H1 (cell line): ENCODE measurements at regions not wholly inside any gene's neighbourhood (a gene's known extent, or its start where the extent isn't known, plus 50 kb on each side); places are given as distances from the start of the nearest gene placed in this dataset.

Experiments
- CTCF ChIA-PET: fragments of 300-600 bp; sonication (Branson Sonifier 250); formaldehyde crosslinking; loops from one replicate; lab custom pipeline; 2021; ENCODE audit not compliant: partially characterized antibody; lab: Charles Lee
- POLR2A ChIA-PET: fragments of 300-600 bp; sonication (Branson Sonifier 250); formaldehyde crosslinking; loops from one replicate; lab custom pipeline; 2021; ENCODE audit warnings: inconsistent platforms; ENCODE audit not compliant: partially characterized antibody; lab: Charles Lee
- DNase-seq, 2 experiments: peaks; one replicate each; pipeline versions ENCODE4 v3.0.0 to v3.0.0-alpha.2; 2010 to 2022; ENCODE audit warnings: low spot score in 2 of 2, low read depth in 1 of 2, mixed read lengths in 1 of 2
- FAIRE-seq: peaks from 2 replicates; lab custom pipeline; 2011; peaks lifted over from hg19 to GRCh38; lab: Jason Lieb, UNC
- H2AFZ ChIP-seq: 2 replicates; pipeline ENCODE4 v1.8.1; 2012; ENCODE audit warnings: low read length, inconsistent platforms
- H2AK5ac ChIP-seq: 2 replicates; pipeline ENCODE4 v1.6.1; 2013; ENCODE audit warnings: low read depth, low read length
- H2BK120ac ChIP-seq: replicated peaks from 2 replicates; pipeline ENCODE3; 2013; ENCODE audit warnings: low read depth, low read length, inconsistent platforms
- H2BK12ac ChIP-seq: 2 replicates; pipeline ENCODE4 v1.6.1; 2013; ENCODE audit warnings: low read depth, low read length
- H2BK15ac ChIP-seq: 2 replicates; pipeline ENCODE4 v1.6.1; 2013; ENCODE audit warnings: low read length
- H2BK20ac ChIP-seq: 2 replicates; pipeline ENCODE4 v1.6.1; 2013; ENCODE audit warnings: low read length
- H2BK5ac ChIP-seq: 2 replicates; pipeline ENCODE4 v1.6.1; 2013; ENCODE audit warnings: low read depth, low read length
- H3K14ac ChIP-seq: 2 replicates; pipeline ENCODE4 v1.6.1; 2013; ENCODE audit warnings: inconsistent platforms; ENCODE audit not compliant: insufficient read length
- H3K18ac ChIP-seq: 2 replicates; pipeline ENCODE4 v1.6.1; 2013; ENCODE audit warnings: low read length; ENCODE audit errors: extremely low read depth
- H3K23ac ChIP-seq: 2 replicates; pipeline ENCODE4 v1.6.1; 2013; ENCODE audit warnings: inconsistent platforms; ENCODE audit not compliant: insufficient read length
- H3K23me2 ChIP-seq: 2 replicates; pipeline ENCODE4 v1.6.1; 2013; ENCODE audit warnings: low read depth, low read length
- H3K27ac ChIP-seq: 2 replicates; pipeline ENCODE4 v1.6.1; 2011; ENCODE audit warnings: low read depth, low read length, inconsistent platforms
- H3K27me3 ChIP-seq, 4 experiments: replicated peaks in 1 of 4; 1 replicate in 1 of 4; 2 replicates in 3 of 4; pipeline versions ENCODE4 v1.6.1 to v1.8.1; 2011 to 2013; ENCODE audit warnings: low read length in 3 of 4, mild to moderate bottlenecking in 3 of 4, inconsistent platforms in 2 of 4, mixed read lengths in 2 of 4, moderate library complexity in 1 of 4; ENCODE audit not compliant: control insufficient read depth in 3 of 4, insufficient read depth in 3 of 4; ENCODE audit errors: extremely low read depth in 1 of 4
- H3K36me3 ChIP-seq, 4 experiments: 2 replicates each; pipeline versions ENCODE4 v1.6.1 to v1.8.1; 2011 to 2013; ENCODE audit warnings: mild to moderate bottlenecking in 4 of 4, low read length in 3 of 4, moderate library complexity in 2 of 4, control low read depth in 1 of 4, inconsistent platforms in 1 of 4; ENCODE audit not compliant: insufficient read depth in 4 of 4, control insufficient read depth in 2 of 4
- H3K4ac ChIP-seq: replicated peaks from 2 replicates; pipeline ENCODE3; 2013; ENCODE audit warnings: low read length, low read depth, mixed read lengths, inconsistent platforms; ENCODE audit not compliant: insufficient read length
- H3K4me1 ChIP-seq, 4 experiments: replicated peaks in 1 of 4; 1 replicate in 1 of 4; 2 replicates in 3 of 4; pipeline versions ENCODE4 v1.6.1 to v1.8.1; 2011 to 2013; ENCODE audit warnings: low read length in 3 of 4, inconsistent platforms in 2 of 4, mixed read lengths in 1 of 4; ENCODE audit not compliant: insufficient read depth in 4 of 4, control insufficient read depth in 3 of 4
- H3K4me2 ChIP-seq, 2 experiments: 2 replicates each; pipeline versions ENCODE4 v1.6.1 to v1.8.1; 2011 to 2013; ENCODE audit warnings: low read depth in 2 of 2, low read length in 2 of 2, control low read depth in 1 of 2, inconsistent platforms in 1 of 2, mild to moderate bottlenecking in 1 of 2; ENCODE audit not compliant: insufficient read depth in 1 of 2
- H3K4me3 ChIP-seq, 4 experiments: fragments of 200-600, 300-600 bp in 1 of 4; sonication (generic), shearing (Covaris generic), sonication (Bioruptor Twin) in 1 of 4; 2 replicates each; pipeline versions ENCODE4 v1.5.1 to v1.8.1; 2011 to 2016; ENCODE audit warnings: low read length in 4 of 4, low read depth in 3 of 4, control low read depth in 2 of 4, inconsistent platforms in 2 of 4, mild to moderate bottlenecking in 2 of 4, mixed read lengths in 1 of 4, moderate library complexity in 1 of 4; ENCODE audit not compliant: insufficient read depth in 2 of 4; ENCODE audit errors: extremely low read depth in 1 of 4
- H3K56ac ChIP-seq: replicated peaks from 2 replicates; pipeline ENCODE3; 2013; ENCODE audit warnings: low read depth, mild to moderate bottlenecking, mixed read lengths, low read length, inconsistent platforms; ENCODE audit not compliant: insufficient read length
- H3K79me1 ChIP-seq: 2 replicates; pipeline ENCODE4 v1.6.1; 2013; ENCODE audit warnings: low read depth, low read length, control low read depth
- H3K79me2 ChIP-seq, 2 experiments: 2 replicates each; pipeline versions ENCODE4 v1.6.1 to v1.8.1; 2012 to 2013; ENCODE audit warnings: low read length in 2 of 2, mild to moderate bottlenecking in 2 of 2, inconsistent platforms in 1 of 2; ENCODE audit not compliant: insufficient read depth in 2 of 2, control insufficient read depth in 1 of 2
- H3K9ac ChIP-seq, 4 experiments: replicated peaks in 1 of 4; 1 replicate in 1 of 4; 2 replicates in 3 of 4; pipeline versions ENCODE4 v1.6.1 to v1.8.1; 2011 to 2013; ENCODE audit warnings: low read depth in 3 of 4, low read length in 3 of 4, control low read depth in 2 of 4, mild to moderate bottlenecking in 2 of 4, moderate library complexity in 2 of 4, inconsistent platforms in 1 of 4; ENCODE audit errors: extremely low read depth in 1 of 4
- H3K9me3 ChIP-seq, 2 experiments: 2 replicates each; pipeline versions ENCODE4 v1.6.1 to v1.8.1; 2012 to 2013; ENCODE audit warnings: mild to moderate bottlenecking in 2 of 2, moderate library complexity in 2 of 2, control low read depth in 1 of 2, inconsistent platforms in 1 of 2, low read depth in 1 of 2, low read length in 1 of 2, mixed read lengths in 1 of 2; ENCODE audit not compliant: insufficient read depth in 2 of 2
- H4K20me1 ChIP-seq, 2 experiments: replicated peaks in 1 of 2; 2 replicates each; pipeline versions ENCODE3 to v1.8.1; 2011 to 2013; ENCODE audit warnings: inconsistent platforms in 2 of 2, low read length in 2 of 2, mild to moderate bottlenecking in 1 of 2; ENCODE audit not compliant: insufficient read depth in 2 of 2, control insufficient read depth in 1 of 2
- H4K5ac ChIP-seq: 2 replicates; pipeline ENCODE4 v1.6.1; 2013; ENCODE audit warnings: low read length, low read depth, mixed read lengths, inconsistent platforms; ENCODE audit not compliant: insufficient read length
- H4K8ac ChIP-seq: 2 replicates; pipeline ENCODE4 v1.8.0; 2013; ENCODE audit warnings: mild to moderate bottlenecking, moderate library complexity, low read length, inconsistent platforms; ENCODE audit not compliant: insufficient read depth; ENCODE audit errors: extremely low read depth
- H4K91ac ChIP-seq: replicated peaks from 2 replicates; pipeline ENCODE3; 2013; ENCODE audit warnings: low read length, mixed read lengths, inconsistent platforms; ENCODE audit not compliant: insufficient read length
- CBX5 ChIP-seq: fragments of 300-800, 300-1000 bp; sonication (generic); IDR thresholded peaks from 2 replicates; pipeline ENCODE4 v1.7.1; 2016; ENCODE audit warnings: antibody characterized with exemption, low read length, low read depth
- CHD2 ChIP-seq: IDR thresholded peaks from 2 replicates; pipeline ENCODE4 v1.6.1; 2012; ENCODE audit warnings: low read length, improper control_type of control experiment
- CTBP2 ChIP-seq: IDR thresholded peaks from 2 replicates; pipeline ENCODE4 v1.7.0; 2011; ENCODE audit warnings: borderline replicate concordance, mild to moderate bottlenecking, moderate library complexity, mixed read lengths, low read length; ENCODE audit not compliant: insufficient read depth, insufficient read length
- EP300 ChIP-seq, 2 experiments: IDR thresholded peaks; 1 replicate in 1 of 2; 2 replicates in 1 of 2; pipeline ENCODE4 v1.6.1; 2011 to 2012; ENCODE audit warnings: low read depth in 2 of 2, low read length in 2 of 2, mild to moderate bottlenecking in 2 of 2, borderline replicate concordance in 1 of 2, inconsistent platforms in 1 of 2, moderate library complexity in 1 of 2
- FOSL1 ChIP-seq: IDR thresholded peaks from 2 replicates; pipeline ENCODE4 v1.6.1; 2011; ENCODE audit warnings: mild to moderate bottlenecking, low read depth, low read length, moderate library complexity; ENCODE audit not compliant: insufficient read depth
- HDAC2 ChIP-seq, 2 experiments: fragments of 300-600 bp in 1 of 2; sonication (generic) in 1 of 2; IDR thresholded peaks; 2 replicates each; pipeline ENCODE4 v1.6.1; 2011 to 2012; ENCODE audit warnings: low read depth in 2 of 2, low read length in 2 of 2, mild to moderate bottlenecking in 2 of 2, moderate library complexity in 2 of 2, borderline replicate concordance in 1 of 2, inconsistent platforms in 1 of 2
- JUN ChIP-seq: IDR thresholded peaks from 2 replicates; pipeline ENCODE4 v1.6.1; 2011; ENCODE audit warnings: low read depth, mild to moderate bottlenecking, improper control_type of control experiment, low read length
- POLR2A ChIP-seq, 2 experiments: IDR thresholded peaks; 1 replicate in 1 of 2; 2 replicates in 1 of 2; pipeline ENCODE4 v1.6.1; 2011; ENCODE audit warnings: low read depth in 2 of 2, low read length in 2 of 2, mild to moderate bottlenecking in 2 of 2; ENCODE audit errors: control extremely low read depth in 1 of 2
- POLR2AphosphoS5 ChIP-seq: IDR thresholded peaks from 2 replicates; pipeline ENCODE4 v1.6.1; 2011; ENCODE audit warnings: low read depth, low read length
- POU5F1 ChIP-seq: IDR thresholded peaks from 2 replicates; pipeline ENCODE4 v1.6.1; 2011; ENCODE audit warnings: low read depth, mild to moderate bottlenecking, low read length, moderate library complexity
- RNF2 ChIP-seq: fragments of 200-900, 300-1000 bp; sonication (generic); IDR thresholded peaks from 2 replicates; pipeline ENCODE4 v1.7.1; 2016; ENCODE audit warnings: borderline replicate concordance, low read depth, mild to moderate bottlenecking, antibody characterized with exemption, low read length; ENCODE audit not compliant: poor library complexity, severe bottlenecking; ENCODE audit errors: missing control alignments
- SIRT6 ChIP-seq: IDR thresholded peaks from one replicate; pipeline ENCODE4 v1.7.1; 2012; ENCODE audit warnings: low read length, inconsistent platforms
- SIX5 ChIP-seq: IDR thresholded peaks from 2 replicates; pipeline ENCODE4 v1.6.1; 2011; ENCODE audit warnings: mild to moderate bottlenecking, low read depth, low read length
- SP2 ChIP-seq: IDR thresholded peaks from 2 replicates; pipeline ENCODE4 v1.6.1; 2012; ENCODE audit warnings: mild to moderate bottlenecking, low read length, inconsistent platforms
- SRF ChIP-seq: IDR thresholded peaks from 2 replicates; pipeline ENCODE4 v1.6.1; 2011; ENCODE audit warnings: mild to moderate bottlenecking, low read depth, low read length, moderate library complexity
- TEAD4 ChIP-seq: IDR thresholded peaks from 2 replicates; pipeline ENCODE4 v1.6.1; 2012; ENCODE audit warnings: low read depth, low read length, inconsistent platforms, mixed read lengths
- WGBS, 2 experiments: shearing (Covaris generic) in 1 of 2; methylation state at CpG; one replicate each; pipeline versions ENCODE4 v1.1.6 to v1.1.7; 2013 to 2015; ENCODE audit warnings: low lambda C conversion rate in 2 of 2, mixed read lengths in 2 of 2, inconsistent platforms in 1 of 2, low coverage in 1 of 2, missing lambda C conversion rate in 1 of 2; ENCODE audit not compliant: insufficient replicate concordance in 2 of 2, insufficient coverage in 1 of 2, insufficient read length in 1 of 2; ENCODE audit errors: extremely low coverage in 1 of 2, missing lambda C conversion rate in 1 of 2; 5-methylcytosine and 5-hydroxymethylcytosine counted together

GRCh38 chr1:209510063-209510462 is 73.5 kb upstream of the CAMK1G start:
- CTCF ChIA-PET, result interaction anchor here (1.0 to 4.9 kb wide), 7 partner anchors 10 to 303 kb away, joined by 3 to 32 read pairs (median 3); no protein-coding TSS in a partner anchor
- no peak for DNase-seq
- no peak overlapping the region for H3K4ac ChIP-seq
- POLR2A ChIA-PET, result no interaction called here
- no peak overlapping the region for H4K8ac ChIP-seq
- no peak overlapping the region for H2BK120ac ChIP-seq
- H3K18ac ChIP-seq, result no peak overlapping the region
- 94% methylated on average over 4 of the region's 4 CpGs; no CpG with 5 or more reads in 1 of the 2 experiments for WGBS, 2 experiments
- no peak overlapping the region for H2BK5ac ChIP-seq
- H4K5ac ChIP-seq, result no peak overlapping the region
- no peak overlapping the region for H2AK5ac ChIP-seq
- H3K79me2 ChIP-seq, result no peaks in the 10 kb centered on the region
- no peak overlapping the region for H2BK15ac ChIP-seq
- H3K27ac ChIP-seq, result no peak overlapping the region
- H3K4me1 ChIP-seq, result no peaks in the 10 kb centered on the region
- no peaks in the 10 kb centered on the region for H3K36me3 ChIP-seq
- H3K4me3 ChIP-seq, result no peak overlapping the region
- H4K20me1 ChIP-seq, result no peaks in the 10 kb centered on the region
- H3K9ac ChIP-seq, result no peak overlapping the region
- no peak overlapping the region for H4K91ac ChIP-seq
- H2AFZ ChIP-seq, result peak overlapping the region; percentile 39; the same call in 1 of the 2 replicates
- H3K56ac ChIP-seq, result no peak overlapping the region
- no peak overlapping the region for H3K4me2 ChIP-seq
- H3K14ac ChIP-seq, result no peak overlapping the region
- H3K23ac ChIP-seq, result no peak overlapping the region
- no peaks in the 10 kb centered on the region for H3K27me3 ChIP-seq
- H3K9me3 ChIP-seq, result no peaks in the 10 kb centered on the region
- no peak for FAIRE-seq
- no peak overlapping the region for H2BK12ac ChIP-seq
- no peaks in the 10 kb centered on the region for H3K79me1 ChIP-seq
- no peak overlapping the region for H2BK20ac ChIP-seq
- H3K23me2 ChIP-seq, result no peaks in the 10 kb centered on the region
- TF ChIP-seq POU5F1 (no peak), POLR2AphosphoS5 (no peak), CHD2 (no peak), JUN (no peak), SIRT6 (no peak), EP300 (IDR thresholded peaks at IDR 0.05; ENCODE audit: borderline replicate concordance in 1 of 2, low read depth in 2 of 2, low read length in 2 of 2) (no peak), TEAD4 (no peak), FOSL1 (no peak), RNF2 (no peak), CBX5 (no peak), SRF (no peak), SP2 (no peak), CTBP2 (no peak), HDAC2 (IDR thresholded peaks at IDR 0.05; ENCODE audit: borderline replicate concordance in 1 of 2, low read depth in 2 of 2, low read length in 2 of 2) (no peak), POLR2A (IDR thresholded peaks at IDR 0.05; ENCODE audit: control extremely low read depth in 1 of 2, low read depth in 2 of 2, low read length in 2 of 2) (no peak), SIX5 (no peak)
